ENCODE measurements at regions not wholly inside any gene's neighbourhood (a gene's known extent, or its start where the extent isn't known, plus 50 kb on each side); places are given as distances from the start of the nearest gene placed in this dataset.

GRCh38 chr9:107591781-107592180, 102.2 kb upstream of the KLF4 start:
- no peaks in the 10 kb centered on the region for H3K79me2 ChIP-seq (ENCODE audit: insufficient read depth, low read length)
- H3K36me3 ChIP-seq (ENCODE audit: insufficient read depth, low read length) = no peaks in the 10 kb centered on the region
- Mint-ChIP-seq H3K9me3 (ENCODE audit: unreplicated experiment) (no peaks in the 10 kb centered on the region), H3K4me1 (ENCODE audit: low read depth, unreplicated experiment) (no peaks in the 10 kb centered on the region), H3K27me3 (ENCODE audit: low read depth, unreplicated experiment) (peaks cover 40% of the 10 kb centered on the region), H3K36me3 (ENCODE audit: low read depth, unreplicated experiment) (no peaks in the 10 kb centered on the region), H3K4me3 (ENCODE audit: unreplicated experiment) (no peak overlapping the region), H3K27ac (ENCODE audit: unreplicated experiment) (no peak overlapping the region)
- no peak for DNase-seq (ENCODE audit: low read depth)
- H3K27me3 ChIP-seq (ENCODE audit: insufficient read depth, low read length) = peaks cover 6% of the 10 kb centered on the region
- no peak for TF ChIP-seq CTCF (IDR thresholded peaks at IDR 0.05; ENCODE audit: insufficient read depth, low read depth, low read length)
- no peak for TF ChIP-seq EZH2 (IDR thresholded peaks at IDR 0.05; ENCODE audit: insufficient read depth, low read length)
- H3K4me2 ChIP-seq (ENCODE audit: low read length) = no peak overlapping the region
- no peak overlapping the region for H3K27ac ChIP-seq (ENCODE audit: low read depth, low read length)
- no peak for FAIRE-seq
- H3K9ac ChIP-seq (ENCODE audit: low read length) = no peak overlapping the region
- no peaks in the 10 kb centered on the region for H4K20me1 ChIP-seq (ENCODE audit: insufficient read depth, low read length)
- no peak overlapping the region for H3K4me3 ChIP-seq (ENCODE audit: insufficient read depth, low read depth, low read length)
- H3K9me3 ChIP-seq (ENCODE audit: insufficient read depth, low read depth, low read length) = no peaks in the 10 kb centered on the region
- H3K4me1 ChIP-seq (ENCODE audit: insufficient read depth, low read length) = no peaks in the 10 kb centered on the region
- no peak overlapping the region for H2AFZ ChIP-seq (ENCODE audit: low read depth, low read length)

- Mint-ChIP-seq H3K27me3 (ENCODE audit: low read depth, unreplicated experiment) (peaks cover 49% of the 10 kb centered on the region), H3K36me3 (ENCODE audit: low read depth, unreplicated experiment) (no peaks in the 10 kb centered on the region), H3K4me3 (ENCODE audit: unreplicated experiment) (no peak overlapping the region), H3K27ac (ENCODE audit: unreplicated experiment) (no peak overlapping the region), H3K9me3 (ENCODE audit: unreplicated experiment) (no peaks in the 10 kb centered on the region), H3K4me1 (ENCODE audit: low read depth, unreplicated experiment) (peaks cover 7% of the 10 kb centered on the region)
- H3K79me2 ChIP-seq (ENCODE audit: insufficient read depth, low read length) = no peaks in the 10 kb centered on the region
- no peaks in the 10 kb centered on the region for H3K4me1 ChIP-seq (ENCODE audit: insufficient read depth, low read length)
- no peaks in the 10 kb centered on the region for H3K36me3 ChIP-seq (ENCODE audit: insufficient read depth, low read length)
- no peak overlapping the region for H3K4me2 ChIP-seq (ENCODE audit: low read length)
- DNase-seq (ENCODE audit: low read depth) = no peak
- H3K9me3 ChIP-seq (ENCODE audit: insufficient read depth, low read depth, low read length) = no peaks in the 10 kb centered on the region
- peaks cover 2% of the 10 kb centered on the region for H3K27me3 ChIP-seq (ENCODE audit: insufficient read depth, low read length)
- no peaks in the 10 kb centered on the region for H4K20me1 ChIP-seq (ENCODE audit: insufficient read depth, low read length)
- FAIRE-seq = no peak
- no peak overlapping the region for H3K9ac ChIP-seq (ENCODE audit: low read length)
- TF ChIP-seq CTCF (IDR thresholded peaks at IDR 0.05; ENCODE audit: insufficient read depth, low read depth, low read length) (no peak), EZH2 (IDR thresholded peaks at IDR 0.05; ENCODE audit: insufficient read depth, low read length) (no peak)
- H3K27ac ChIP-seq (ENCODE audit: low read depth, low read length) = no peak overlapping the region
- H2AFZ ChIP-seq (ENCODE audit: low read depth, low read length) = no peak overlapping the region
- no peak overlapping the region for H3K4me3 ChIP-seq (ENCODE audit: insufficient read depth, low read depth, low read length)
Measured at GRCh38 chr9:107588393-107588792, 98.8 kb upstream of the KLF4 start.

GRCh38 chr9:107587191-107587963, 97.8 kb upstream of the KLF4 start:
- Histone ChIP-seq H3K79me2 (ENCODE audit: insufficient read depth, low read length) (no peaks in the 10 kb centered on the region), H3K9ac (ENCODE audit: low read length) (no peak overlapping the region), H3K4me1 (ENCODE audit: insufficient read depth, low read length) (no peaks in the 10 kb centered on the region), H3K4me2 (ENCODE audit: low read length) (no peak overlapping the region), H3K27ac (ENCODE audit: low read depth, low read length) (no peak overlapping the region), H3K9me3 (ENCODE audit: insufficient read depth, low read depth, low read length) (no peaks in the 10 kb centered on the region), H4K20me1 (ENCODE audit: insufficient read depth, low read length) (no peaks in the 10 kb centered on the region), H3K27me3 (ENCODE audit: insufficient read depth, low read length) (peaks cover 2% of the 10 kb centered on the region), H3K36me3 (ENCODE audit: insufficient read depth, low read length) (no peaks in the 10 kb centered on the region), H3K4me3 (ENCODE audit: insufficient read depth, low read depth, low read length) (no peak overlapping the region), H2AFZ (ENCODE audit: low read depth, low read length) (no peak overlapping the region)
- no peak overlapping the region for H3K4me3 Mint-ChIP-seq (ENCODE audit: unreplicated experiment)
- FAIRE-seq (no peak), DNase-seq (ENCODE audit: low read depth) (no peak)
- no peak overlapping the region for H3K27ac Mint-ChIP-seq (ENCODE audit: unreplicated experiment)
- peaks cover 48% of the 10 kb centered on the region for H3K27me3 Mint-ChIP-seq (ENCODE audit: low read depth, unreplicated experiment)
- H3K4me1 Mint-ChIP-seq (ENCODE audit: low read depth, unreplicated experiment) = peaks cover 7% of the 10 kb centered on the region
- TF ChIP-seq EZH2 (IDR thresholded peaks at IDR 0.05; ENCODE audit: insufficient read depth, low read length) (no peak), CTCF (IDR thresholded peaks at IDR 0.05; ENCODE audit: insufficient read depth, low read depth, low read length) (no peak)
- no peaks in the 10 kb centered on the region for H3K36me3 Mint-ChIP-seq (ENCODE audit: low read depth, unreplicated experiment)
- no peaks in the 10 kb centered on the region for H3K9me3 Mint-ChIP-seq (ENCODE audit: unreplicated experiment)

Data from astrocyte (in vitro differentiated cells and primary cell).